CD4-positive, alpha-beta T cell (primary cell): ENCODE measurements at regions not wholly inside any gene's neighbourhood (a gene's known extent, or its start where the extent isn't known, plus 50 kb on each side); places are given as distances from the start of the nearest gene placed in this dataset.

Source experiments
- ATAC-seq: fragments of 200-7000 bp; cut with Tn5 transposase; one replicate; pipeline ENCODE4 v1.10.0; 2022; ENCODE audit warnings: mild to moderate bottlenecking; ENCODE audit not compliant: poor library complexity
- CTCF ChIA-PET: fragments of 350-600 bp; sonication (Branson Sonifier 250); formaldehyde crosslinking; loops from one replicate; lab custom pipeline; 2021; ENCODE audit warnings: antibody characterized with exemption, inconsistent platforms; lab: Charles Lee
- POLR2A ChIA-PET: fragments of 350-600 bp; sonication (Branson Sonifier 250); formaldehyde crosslinking; loops from one replicate; lab custom pipeline; 2021; ENCODE audit warnings: antibody characterized with exemption, inconsistent platforms; lab: Charles Lee
- DNase-seq, 14 experiments: peaks; one replicate each; pipeline ENCODE4 v3.0.0-alpha.2; 2013 to 2020; ENCODE audit warnings: mixed read lengths in 2 of 14
- H3K27ac ChIP-seq, 2 donors: one replicate each; pipeline versions ENCODE4 v1.5.1 to v1.7.0; 2013; ENCODE audit warnings: low read length in 2 of 2, low read depth in 1 of 2, mild to moderate bottlenecking in 1 of 2
- H3K27me3 ChIP-seq, 2 experiments: 1 replicate in 1 of 2; 2 replicates in 1 of 2; pipeline versions ENCODE4 v1.6.1 to v1.7.0; 2013; ENCODE audit warnings: low read length in 2 of 2, control low read depth in 1 of 2, mild to moderate bottlenecking in 1 of 2, moderate library complexity in 1 of 2; ENCODE audit not compliant: insufficient read depth in 2 of 2, control insufficient read depth in 1 of 2
- H3K36me3 ChIP-seq: one replicate; pipeline ENCODE4 v1.6.1; 2013; ENCODE audit warnings: low read length, control low read depth; ENCODE audit not compliant: insufficient read depth
- H3K4me1 ChIP-seq: one replicate; pipeline ENCODE4 v1.6.1; 2013; ENCODE audit warnings: low read length, control low read depth; ENCODE audit not compliant: insufficient read depth
- H3K4me3 ChIP-seq: one replicate; pipeline ENCODE4 v1.5.1; 2013; ENCODE audit warnings: mild to moderate bottlenecking, low read length, moderate library complexity
- H3K9me3 ChIP-seq, 2 experiments: 1 replicate in 1 of 2; 2 replicates in 1 of 2; pipeline versions ENCODE4 v1.6.1 to v1.7.0; 2013; ENCODE audit warnings: low read length in 2 of 2, mild to moderate bottlenecking in 2 of 2, control low read depth in 1 of 2, moderate library complexity in 1 of 2; ENCODE audit not compliant: control insufficient read depth in 1 of 2, insufficient read depth in 1 of 2
- H3K27ac Mint-ChIP-seq: one replicate; pipeline ENCODE4 v1.8.0; 2020; ENCODE audit warnings: mixed read lengths
- H3K27me3 Mint-ChIP-seq: one replicate; pipeline ENCODE4 v1.8.0; 2021; ENCODE audit warnings: mixed read lengths
- H3K36me3 Mint-ChIP-seq: one replicate; pipeline ENCODE4 v1.8.0; 2021; ENCODE audit warnings: low read depth, mixed read lengths
- H3K4me1 Mint-ChIP-seq: one replicate; pipeline ENCODE4 v1.8.0; 2021; ENCODE audit warnings: low read depth, mixed read lengths
- H3K4me3 Mint-ChIP-seq: one replicate; pipeline ENCODE4 v1.8.0; 2020; ENCODE audit warnings: mild to moderate bottlenecking, mixed read lengths
- H3K9me3 Mint-ChIP-seq: one replicate; pipeline ENCODE4 v1.8.0; 2020; ENCODE audit warnings: mixed read lengths
- CTCF ChIP-seq: fragments of 200-600 bp; IDR thresholded peaks from one replicate; pipeline ENCODE4 v1.8.0; 2022; ENCODE audit warnings: antibody characterized with exemption, mild to moderate bottlenecking
- intact Hi-C, 2 experiments: fragments of 100-400 bp; cut with DNase I in 1 of 2; cut with micrococcal nuclease in 1 of 2; formaldehyde crosslinking; loops; one replicate each; pipeline versions ENCODE4 v1.15.1 to v1.9.0; 2023 to 2025; cut with DNase I, micrococcal nuclease

GRCh38 chrX:116236666-116237065, 66.1 kb downstream of the AGTR2 start:
- no peak for ATAC-seq
- ChIA-PET CTCF (no interaction called here), POLR2A (no interaction called here)
- Histone ChIP-seq H3K4me1 (no peaks in the 10 kb centered on the region), H3K36me3 (no peaks in the 10 kb centered on the region), H3K4me3 (no peak overlapping the region), H3K27ac (no peak overlapping the region), H3K9me3 (no peaks in the 10 kb centered on the region), H3K27me3 (no peaks in the 10 kb centered on the region)
- H3K36me3 Mint-ChIP-seq, result no peaks in the 10 kb centered on the region
- intact Hi-C loops, result no loop called here
- no peak overlapping the region for H3K4me3 Mint-ChIP-seq
- H3K27me3 Mint-ChIP-seq, result no peaks in the 10 kb centered on the region
- H3K4me1 Mint-ChIP-seq, result no peaks in the 10 kb centered on the region
- no peak overlapping the region for H3K27ac Mint-ChIP-seq
- H3K9me3 Mint-ChIP-seq, result no peaks in the 10 kb centered on the region
- no peak for DNase-seq
- no peak for TF ChIP-seq CTCF

GRCh38 chrX:116238093-116238492, 67.5 kb downstream of the AGTR2 start:
- no peaks in the 10 kb centered on the region for H3K9me3 Mint-ChIP-seq
- Histone ChIP-seq H3K4me3 (no peak overlapping the region), H3K9me3 (no peaks in the 10 kb centered on the region), H3K4me1 (no peaks in the 10 kb centered on the region), H3K27ac (no peak overlapping the region), H3K27me3 (no peaks in the 10 kb centered on the region), H3K36me3 (no peaks in the 10 kb centered on the region)
- H3K36me3 Mint-ChIP-seq, result no peaks in the 10 kb centered on the region
- no peak overlapping the region for H3K4me3 Mint-ChIP-seq
- POLR2A ChIA-PET, result no interaction called here
- CTCF ChIA-PET, result no interaction called here
- no peak for TF ChIP-seq CTCF
- no peak overlapping the region for H3K27ac Mint-ChIP-seq
- intact Hi-C loops, result no loop called here
- no peaks in the 10 kb centered on the region for H3K4me1 Mint-ChIP-seq
- H3K27me3 Mint-ChIP-seq, result no peaks in the 10 kb centered on the region
- ATAC-seq (no peak), DNase-seq (no peak)

- ChIA-PET POLR2A (no interaction called here), CTCF (no interaction called here)
- Mint-ChIP-seq H3K27ac (no peak overlapping the region), H3K4me3 (no peak overlapping the region), H3K36me3 (no peaks in the 10 kb centered on the region), H3K4me1 (no peaks in the 10 kb centered on the region), H3K27me3 (no peaks in the 10 kb centered on the region), H3K9me3 (no peaks in the 10 kb centered on the region)
- no peaks in the 10 kb centered on the region for H3K27me3 ChIP-seq
- no peak for TF ChIP-seq CTCF
- no peaks in the 10 kb centered on the region for H3K36me3 ChIP-seq
- H3K4me1 ChIP-seq, result no peaks in the 10 kb centered on the region
- intact Hi-C loops, result no loop called here
- no peaks in the 10 kb centered on the region for H3K9me3 ChIP-seq
- H3K4me3 ChIP-seq, result no peak overlapping the region
- no peak for DNase-seq
- ATAC-seq, result no peak
- H3K27ac ChIP-seq, result no peak overlapping the region
Observed at GRCh38 chrX:116238567-116239255, 68.2 kb downstream of the AGTR2 start.
